Uterus (tissue), 3 donors: ENCODE measurements at regions not wholly inside any gene's neighbourhood (a gene's known extent, or its start where the extent isn't known, plus 50 kb on each side); places are given as distances from the start of the nearest gene placed in this dataset.
"Not testable (repeated sequence)": the region's sequence is repeated elsewhere in the genome, so short reads cannot be mapped to it uniquely, and the experiment has no call there.

Experiments
- DNase-seq, 2 donors: peaks; one replicate each; pipeline ENCODE4 v3.0.0-alpha.2; 2019 to 2020
- H3K27ac ChIP-seq, 2 donors: fragments of 200-600 bp; sonication (generic); 1 replicate in 1 of 2; 2 replicates in 1 of 2; pipeline ENCODE4 v1.5.1; 2016 to 2018
- H3K27me3 ChIP-seq, 2 donors: fragments of 200-600 bp; sonication (generic); one replicate each; pipeline ENCODE4 v1.5.1; 2018 to 2019; ENCODE audit warnings: control low read depth in 1 of 2
- H3K36me3 ChIP-seq, 2 donors: fragments of 200-600 bp; sonication (generic); one replicate each; pipeline ENCODE4 v1.5.1; 2019; ENCODE audit warnings: control low read depth in 1 of 2
- H3K4me1 ChIP-seq, 2 donors: fragments of 200-600 bp; sonication (generic); one replicate each; pipeline ENCODE4 v1.5.1; 2018 to 2019; ENCODE audit warnings: control low read depth in 1 of 2
- H3K4me3 ChIP-seq, 2 donors: fragments of 200-600 bp; sonication (generic); 1 replicate in 1 of 2; 2 replicates in 1 of 2; pipeline ENCODE4 v1.5.1; 2018 to 2019; ENCODE audit warnings: mild to moderate bottlenecking in 1 of 2
- H3K9me3 ChIP-seq, 2 donors: fragments of 200-600 bp; sonication (generic); one replicate each; pipeline ENCODE4 v1.5.1; 2019; ENCODE audit warnings: control low read depth in 1 of 2
- CTCF ChIP-seq, 4 experiments: fragments of 200-600 bp in 2 of 4; fragments of 450-650 bp in 2 of 4; sonication (generic) in 2 of 4; IDR thresholded peaks; one replicate each; pipeline ENCODE4 v1.5.1; 2016 to 2019; ENCODE audit warnings: antibody characterized with exemption in 4 of 4, mild to moderate bottlenecking in 2 of 4, moderate library complexity in 1 of 4
- POLR2A ChIP-seq, 2 donors: fragments of 450-650 bp; IDR thresholded peaks; one replicate each; pipeline ENCODE4 v1.6.1; 2016; ENCODE audit warnings: antibody characterized with exemption in 2 of 2, mild to moderate bottlenecking in 1 of 2, moderate library complexity in 1 of 2
- intact Hi-C: fragments of 100-400 bp; cut with DNase I; formaldehyde crosslinking; loops from one replicate; pipeline ENCODE4 v1.15.1; 2023; ENCODE audit warnings: low total_unique reads
- donor health status: DM: yes; HTN: yes; CAD: no.

DNA sequence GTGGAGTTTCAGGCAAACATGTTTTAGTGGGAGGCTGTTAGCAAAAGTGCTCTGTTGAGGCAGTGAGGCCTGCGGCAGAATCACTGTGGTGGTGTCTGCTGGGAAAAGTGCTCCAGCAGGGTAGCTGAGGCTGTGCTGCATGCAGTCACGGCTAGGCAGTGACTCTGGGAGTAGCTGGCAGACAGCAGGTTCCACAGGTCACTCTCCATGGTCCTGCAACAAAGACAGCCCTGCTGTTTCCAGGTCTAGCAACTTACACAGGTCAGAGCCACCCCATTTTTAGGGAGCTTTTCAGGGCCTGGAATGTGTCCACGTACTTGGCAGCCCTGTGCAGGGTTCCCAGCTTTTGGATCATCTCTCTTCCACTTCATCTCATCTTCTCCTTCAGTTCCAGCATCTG is 184.3 kb downstream of the NAA11 start:
- H3K27ac ChIP-seq = no peak overlapping the region
- H3K36me3 ChIP-seq = no peaks in the 10 kb centered on the region
- no peaks in the 10 kb centered on the region for H3K27me3 ChIP-seq
- intact Hi-C loops = no loop called here
- no peak for DNase-seq
- TF ChIP-seq POLR2A (IDR thresholded peaks at IDR 0.05) (no peak), CTCF (IDR thresholded peaks at IDR 0.05) (no peak)
- H3K9me3 ChIP-seq = peaks cover 0 to 5% of the 10 kb centered on the region in 2 donors
- H3K4me1 ChIP-seq = no peaks in the 10 kb centered on the region
- no peak overlapping the region for H3K4me3 ChIP-seq

- Histone ChIP-seq H3K36me3 (no peaks in the 10 kb centered on the region), H3K27ac (no peak overlapping the region), H3K27me3 (no peaks in the 10 kb centered on the region), H3K4me3 (no peak overlapping the region), H3K9me3 (no peaks in the 10 kb centered on the region), H3K4me1 (no peaks in the 10 kb centered on the region)
- no peak for TF ChIP-seq POLR2A (IDR thresholded peaks at IDR 0.05)
- no peak for TF ChIP-seq CTCF (IDR thresholded peaks at IDR 0.05)
- intact Hi-C loops = no loop called here
- no peak for DNase-seq
Measured at GRCh38 chr4:79134767-79135166, 191.1 kb downstream of the NAA11 start.

DNA sequence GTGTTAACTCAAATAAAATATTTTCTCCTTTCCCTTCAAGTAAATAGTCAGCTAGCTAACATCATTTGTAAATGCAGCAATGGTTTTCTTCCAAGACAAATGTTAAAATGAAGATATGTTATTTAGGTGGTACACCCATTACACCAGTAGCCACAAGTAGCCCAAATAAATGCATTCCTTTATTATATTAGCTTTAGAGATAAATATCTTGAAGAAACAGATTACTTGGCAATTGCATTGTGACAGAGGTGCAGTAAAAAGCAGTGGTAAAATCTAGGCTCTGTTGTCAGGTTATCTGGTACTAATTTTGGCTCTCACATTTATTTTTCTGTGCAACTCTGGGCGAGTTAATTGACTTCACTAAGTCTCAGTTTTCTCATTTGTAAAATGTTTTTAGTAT is 193.0 kb downstream of the NAA11 start:
- TF ChIP-seq CTCF (IDR thresholded peaks at IDR 0.05) = no peak
- TF ChIP-seq POLR2A (IDR thresholded peaks at IDR 0.05) = no peak
- Histone ChIP-seq H3K4me3 (no peak overlapping the region), H3K36me3 (no peaks in the 10 kb centered on the region), H3K27me3 (no peaks in the 10 kb centered on the region), H3K27ac (no peak overlapping the region), H3K4me1 (no peaks in the 10 kb centered on the region), H3K9me3 (no peaks in the 10 kb centered on the region)
- DNase-seq = no peak
- intact Hi-C loops = no loop called here

DNA sequence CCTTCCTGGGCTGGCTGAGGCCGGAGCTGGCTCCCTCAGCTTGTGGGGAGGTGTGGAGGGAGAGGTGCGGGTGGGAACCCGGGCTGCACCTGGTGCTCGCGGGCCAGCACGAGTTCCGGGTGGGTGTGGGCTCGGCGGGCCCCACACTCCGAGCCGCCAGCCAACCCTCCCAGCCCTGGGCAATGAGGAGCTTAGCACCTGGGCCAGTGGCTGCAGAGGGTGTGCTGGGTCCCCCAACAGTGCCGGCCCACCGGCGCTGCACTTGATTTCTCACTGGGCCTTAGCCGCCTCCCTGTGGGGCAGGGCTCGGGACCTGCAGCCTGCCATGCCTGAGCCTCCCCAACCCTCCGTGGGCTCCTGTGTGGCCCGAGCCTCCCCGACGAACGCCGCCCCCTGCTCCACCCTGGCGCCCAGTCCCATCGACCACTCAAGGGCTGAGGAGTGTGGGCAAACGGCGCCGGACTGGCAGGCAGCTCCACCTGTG is 182.7 kb upstream of the PAQR3 start:
- intact Hi-C loops = no loop called here
- Histone ChIP-seq H3K27ac (no peak overlapping the region), H3K4me3 (no peak overlapping the region), H3K36me3 (no peaks in the 10 kb centered on the region), H3K27me3 (no peaks in the 10 kb centered on the region), H3K9me3 (peaks cover 0 to 21% of the 10 kb centered on the region in 2 donors), H3K4me1 (no peaks in the 10 kb centered on the region)
- DNase-seq = no peak
- no peak for TF ChIP-seq CTCF (IDR thresholded peaks at IDR 0.05)

DNA sequence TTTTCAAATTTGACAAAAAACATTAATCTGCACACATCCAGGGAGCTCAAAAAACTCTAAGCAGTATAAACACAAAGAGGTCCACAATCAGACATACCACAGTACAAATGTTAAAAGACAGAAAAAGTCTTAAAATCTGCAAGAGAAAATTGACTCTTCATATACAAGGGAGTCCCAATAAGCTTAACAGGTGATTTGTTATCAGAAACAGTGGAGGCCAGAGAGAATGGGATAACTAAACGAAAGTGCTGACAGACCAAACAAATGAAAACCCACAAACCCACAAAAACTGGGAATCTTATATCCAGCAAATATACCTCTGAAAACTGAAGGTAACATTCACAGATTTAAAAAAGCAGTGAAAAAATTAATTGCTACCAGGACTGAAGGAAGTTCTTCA is 182.0 kb upstream of the PAQR3 start:
- no peaks in the 10 kb centered on the region for H3K4me1 ChIP-seq
- intact Hi-C loops = no loop called here
- no peaks in the 10 kb centered on the region for H3K36me3 ChIP-seq
- no peak for DNase-seq
- TF ChIP-seq CTCF (IDR thresholded peaks at IDR 0.05) = no peak
- TF ChIP-seq POLR2A (IDR thresholded peaks at IDR 0.05) = no peak
- H3K9me3 ChIP-seq = peaks cover 0 to 25% of the 10 kb centered on the region in 2 donors
- no peak overlapping the region for H3K27ac ChIP-seq
- no peak overlapping the region for H3K4me3 ChIP-seq
- no peaks in the 10 kb centered on the region for H3K27me3 ChIP-seq

DNA sequence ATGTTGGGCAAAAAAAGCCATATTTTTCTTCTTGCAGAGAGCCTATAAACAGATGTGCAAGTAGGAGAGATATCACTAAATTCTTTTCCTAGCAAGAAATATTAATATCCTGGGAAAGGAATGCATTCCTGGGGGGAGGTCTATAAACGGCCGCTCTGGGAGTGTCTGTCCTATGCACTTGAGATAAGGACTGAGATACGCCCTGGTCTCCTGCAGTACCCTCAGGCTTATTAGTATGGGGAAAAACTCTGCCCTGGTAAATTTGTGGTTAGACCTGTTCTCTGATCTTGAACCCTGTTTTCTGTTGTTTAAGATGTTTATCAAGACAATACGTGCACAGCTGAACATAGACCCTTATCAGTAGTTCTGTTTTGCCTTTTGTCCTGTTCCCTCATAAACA is 177.8 kb upstream of the PAQR3 start:
- H3K4me3 ChIP-seq, intact Hi-C loops, H3K4me1 ChIP-seq, DNase-seq, H3K27ac ChIP-seq, H3K36me3 ChIP-seq, H3K27me3 ChIP-seq: not testable (repeated sequence)
- H3K9me3 ChIP-seq = peaks cover 0 to 25% of the 10 kb centered on the region in 2 donors
